ENCODE measurements at regions not wholly inside any gene's neighbourhood (a gene's known extent, or its start where the extent isn't known, plus 50 kb on each side); places are given as distances from the start of the nearest gene placed in this dataset.

DNA sequence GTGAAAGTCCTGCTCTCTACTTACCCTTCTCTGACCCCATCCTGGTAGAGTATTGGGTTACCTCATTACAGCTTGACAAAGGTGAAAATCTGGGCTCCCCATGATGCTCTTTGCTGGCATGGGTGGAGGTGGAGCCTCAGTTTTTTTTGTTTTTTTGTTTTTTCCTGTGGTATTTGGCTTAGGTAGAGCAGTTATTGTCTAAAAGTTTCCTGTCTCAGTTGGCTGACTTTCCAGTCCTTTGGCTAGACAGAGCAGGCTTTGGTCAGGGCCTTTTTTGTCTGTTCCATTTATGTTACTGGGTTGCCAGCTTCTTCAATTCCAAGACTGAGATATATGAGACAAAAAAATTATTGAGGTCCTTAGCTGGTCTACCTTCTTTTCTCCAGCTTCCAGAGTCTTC is 163.4 kb downstream of the GALC start:
- Histone ChIP-seq H3K4me3 (no peak overlapping the region), H3K9me3 (no peaks in the 10 kb centered on the region), H3K4me1 (no peaks in the 10 kb centered on the region), H3K27me3 (no peaks in the 10 kb centered on the region), H3K27ac (no peak overlapping the region), H3K36me3 (no peaks in the 10 kb centered on the region)
- intact Hi-C loops (cut with DNase I) = no loop called here
- no peak for TF ChIP-seq POLR2A (IDR thresholded peaks at IDR 0.05)
- TF ChIP-seq, protein P1, sequence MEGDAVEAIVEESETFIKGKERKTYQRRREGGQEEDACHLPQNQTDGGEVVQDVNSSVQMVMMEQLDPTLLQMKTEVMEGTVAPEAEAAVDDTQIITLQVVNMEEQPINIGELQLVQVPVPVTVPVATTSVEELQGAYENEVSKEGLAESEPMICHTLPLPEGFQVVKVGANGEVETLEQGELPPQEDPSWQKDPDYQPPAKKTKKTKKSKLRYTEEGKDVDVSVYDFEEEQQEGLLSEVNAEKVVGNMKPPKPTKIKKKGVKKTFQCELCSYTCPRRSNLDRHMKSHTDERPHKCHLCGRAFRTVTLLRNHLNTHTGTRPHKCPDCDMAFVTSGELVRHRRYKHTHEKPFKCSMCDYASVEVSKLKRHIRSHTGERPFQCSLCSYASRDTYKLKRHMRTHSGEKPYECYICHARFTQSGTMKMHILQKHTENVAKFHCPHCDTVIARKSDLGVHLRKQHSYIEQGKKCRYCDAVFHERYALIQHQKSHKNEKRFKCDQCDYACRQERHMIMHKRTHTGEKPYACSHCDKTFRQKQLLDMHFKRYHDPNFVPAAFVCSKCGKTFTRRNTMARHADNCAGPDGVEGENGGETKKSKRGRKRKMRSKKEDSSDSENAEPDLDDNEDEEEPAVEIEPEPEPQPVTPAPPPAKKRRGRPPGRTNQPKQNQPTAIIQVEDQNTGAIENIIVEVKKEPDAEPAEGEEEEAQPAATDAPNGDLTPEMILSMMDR (IDR thresholded peaks at IDR 0.05) = no peak
- no peak for ATAC-seq
- DNase-seq = no peak

DNA sequence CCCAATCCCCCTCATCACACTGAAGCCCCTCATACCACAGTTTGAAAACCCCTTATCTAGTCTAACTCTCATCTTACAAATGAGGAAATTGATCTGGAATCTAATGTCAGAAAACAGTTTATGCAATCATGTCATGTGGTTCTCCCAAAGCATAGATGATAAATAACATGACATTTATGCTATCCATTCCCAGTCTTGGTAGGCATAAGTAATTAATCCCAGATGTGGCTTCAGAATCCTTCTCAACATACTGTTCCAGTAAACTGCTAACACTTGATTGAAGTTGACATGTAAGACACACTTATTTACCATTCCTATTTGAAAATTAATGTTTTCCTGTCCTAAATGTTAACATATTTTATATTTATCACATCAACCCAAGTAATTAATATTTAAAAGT is 168.7 kb downstream of the GALC start:
- no peak for ATAC-seq
- Histone ChIP-seq H3K4me1 (no peaks in the 10 kb centered on the region), H3K27me3 (no peaks in the 10 kb centered on the region), H3K27ac (no peak overlapping the region), H3K4me3 (no peak overlapping the region), H3K9me3 (no peaks in the 10 kb centered on the region), H3K36me3 (no peaks in the 10 kb centered on the region)
- DNase-seq = no peak
- intact Hi-C loops (cut with DNase I) = no loop called here
- no peak for TF ChIP-seq POLR2A (IDR thresholded peaks at IDR 0.05)
- TF ChIP-seq, protein P1 (IDR thresholded peaks at IDR 0.05) = no peak

DNA sequence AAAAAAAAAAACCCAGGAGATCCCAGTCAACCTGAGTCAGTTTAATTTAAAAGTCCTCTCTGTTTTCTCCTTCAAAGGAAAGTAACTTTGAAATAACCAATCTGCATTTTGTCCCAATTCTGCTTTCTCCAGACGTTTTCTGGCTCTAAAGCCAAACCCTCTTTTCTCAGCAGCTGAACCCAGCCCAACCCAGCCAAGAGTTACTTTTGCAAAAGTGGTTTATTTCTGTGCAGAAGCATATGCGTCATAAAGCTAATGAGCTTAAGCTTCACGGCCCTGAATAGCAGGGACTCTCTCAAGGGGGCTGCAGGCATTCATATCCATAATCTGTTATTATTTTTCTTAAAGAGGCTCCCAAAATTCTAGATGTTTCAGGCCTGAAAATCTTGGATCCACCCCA is 176.6 kb downstream of the GALC start:
- ATAC-seq = no peak
- Histone ChIP-seq H3K4me1 (no peaks in the 10 kb centered on the region), H3K36me3 (no peaks in the 10 kb centered on the region), H3K27ac (no peak overlapping the region), H3K9me3 (no peaks in the 10 kb centered on the region), H3K4me3 (no peak overlapping the region), H3K27me3 (no peaks in the 10 kb centered on the region)
- intact Hi-C loops (cut with DNase I) = no loop called here
- 43% methylated on average over 3 of the region's 3 CpGs for WGBS (ENCODE audit: insufficient coverage, low coverage, low lambda C conversion rate, missing lambda C conversion rate)
- TF ChIP-seq, protein P1 (IDR thresholded peaks at IDR 0.05) = no peak
- no peak for TF ChIP-seq POLR2A (IDR thresholded peaks at IDR 0.05)
- no peak for DNase-seq

GRCh38 chr14:87815121-87815520 is 177.9 kb downstream of the GALC start:
- TF ChIP-seq, protein P1 (IDR thresholded peaks at IDR 0.05) = no peak
- TF ChIP-seq POLR2A (IDR thresholded peaks at IDR 0.05) = no peak
- ATAC-seq (no peak), DNase-seq (no peak)
- Histone ChIP-seq H3K36me3 (no peaks in the 10 kb centered on the region), H3K9me3 (no peaks in the 10 kb centered on the region), H3K4me3 (no peak overlapping the region), H3K4me1 (no peaks in the 10 kb centered on the region), H3K27ac (no peak overlapping the region), H3K27me3 (no peaks in the 10 kb centered on the region)
- WGBS (ENCODE audit: insufficient coverage, low coverage, low lambda C conversion rate, missing lambda C conversion rate) = 61% methylated on average over 9 of the region's 9 CpGs
- intact Hi-C loops (cut with DNase I) = no loop called here

- Histone ChIP-seq H3K4me1 (no peaks in the 10 kb centered on the region), H3K4me3 (no peak overlapping the region), H3K9me3 (no peaks in the 10 kb centered on the region), H3K27me3 (no peaks in the 10 kb centered on the region), H3K36me3 (no peaks in the 10 kb centered on the region), H3K27ac (no peak overlapping the region)
- intact Hi-C loops (cut with DNase I) = no loop called here
- DNase-seq (no peak), ATAC-seq (no peak)
- no peak for TF ChIP-seq POLR2A (IDR thresholded peaks at IDR 0.05)
- TF ChIP-seq, protein P1 (IDR thresholded peaks at IDR 0.05) = no peak
- 56% methylated on average over 4 of the region's 4 CpGs for WGBS (ENCODE audit: insufficient coverage, low coverage, low lambda C conversion rate, missing lambda C conversion rate)
Measured at GRCh38 chr14:87813686-87814085, 179.3 kb downstream of the GALC start.

All from right lobe of liver (tissue), 6 donors.